CMK (cell line): ENCODE measurements at regions not wholly inside any gene's neighbourhood (a gene's known extent, or its start where the extent isn't known, plus 50 kb on each side); places are given as distances from the start of the nearest gene placed in this dataset.
"Not testable (repeated sequence)": the region's sequence is repeated elsewhere in the genome, so short reads cannot be mapped to it uniquely, and the experiment has no call there.

Source experiments
- DNase-seq: peaks from one replicate; pipeline ENCODE4 v3.0.0-alpha.2; 2010; ENCODE audit warnings: low read depth

- DNase-seq: no peak
These were observed 866.0 kb downstream of the LTN1 start for GRCh38 chr21:28126521-28127174.

DNA sequence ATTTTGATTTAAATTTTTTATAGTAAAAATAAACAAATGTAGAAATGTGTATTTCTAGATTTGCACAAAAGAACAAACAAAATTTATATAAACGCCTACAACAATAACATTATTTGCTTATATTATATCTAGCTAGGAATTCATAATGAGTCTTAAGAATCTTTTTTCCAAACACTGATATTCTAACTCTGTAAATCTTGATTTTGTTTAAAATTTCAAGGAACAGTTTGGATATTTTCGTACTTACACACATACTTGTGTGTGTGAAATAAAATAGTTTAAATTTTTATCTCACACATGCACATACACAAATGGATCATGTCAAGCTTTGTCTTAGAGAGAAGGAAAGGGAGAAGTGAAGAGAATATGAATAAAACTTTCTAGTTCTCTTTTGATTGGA lies 868.1 kb downstream of the LTN1 start:
- DNase-seq: no peak

- no peak for DNase-seq
These were observed 874.1 kb downstream of the LTN1 start for GRCh38 chr21:28118570-28118969.

- DNase-seq: not testable (repeated sequence)
These were observed 877.7 kb downstream of the LTN1 start for GRCh38 chr21:28114986-28115385.

GRCh38 chr21:28113718-28114117 lies 879.0 kb downstream of the LTN1 start:
- no peak for DNase-seq

- no peak for DNase-seq
These were observed 880.2 kb downstream of the LTN1 start for GRCh38 chr21:28112511-28112910.

DNA sequence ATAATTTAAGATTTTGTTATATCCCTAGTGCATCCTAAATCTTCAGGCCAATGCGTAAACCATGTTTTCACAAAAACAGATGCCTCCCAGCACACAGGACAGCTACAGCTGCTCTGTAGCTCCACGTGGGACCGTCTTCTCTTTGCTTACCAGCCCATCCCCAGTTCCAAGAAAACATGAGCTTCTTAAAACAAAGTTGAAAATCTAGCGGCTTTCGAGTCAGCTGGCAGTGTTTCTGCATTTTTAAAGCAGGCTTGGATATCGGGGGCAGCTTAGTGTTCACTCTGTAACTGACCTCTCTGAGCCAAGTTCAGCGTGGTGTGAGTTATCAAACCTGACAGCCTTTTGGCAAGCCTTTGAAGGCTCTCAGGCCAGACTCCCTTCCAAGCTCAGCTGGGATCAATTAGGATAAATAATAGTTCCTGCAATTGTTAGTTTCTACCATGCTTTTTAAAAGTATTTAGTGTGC lies 881.5 kb downstream of the LTN1 start:
- DNase-seq: no peak

GRCh38 chr21:28110716-28111115 lies 882.0 kb downstream of the LTN1 start:
- DNase-seq: no peak

GRCh38 chr21:28110074-28110473 lies 882.6 kb downstream of the LTN1 start:
- no peak for DNase-seq

DNA sequence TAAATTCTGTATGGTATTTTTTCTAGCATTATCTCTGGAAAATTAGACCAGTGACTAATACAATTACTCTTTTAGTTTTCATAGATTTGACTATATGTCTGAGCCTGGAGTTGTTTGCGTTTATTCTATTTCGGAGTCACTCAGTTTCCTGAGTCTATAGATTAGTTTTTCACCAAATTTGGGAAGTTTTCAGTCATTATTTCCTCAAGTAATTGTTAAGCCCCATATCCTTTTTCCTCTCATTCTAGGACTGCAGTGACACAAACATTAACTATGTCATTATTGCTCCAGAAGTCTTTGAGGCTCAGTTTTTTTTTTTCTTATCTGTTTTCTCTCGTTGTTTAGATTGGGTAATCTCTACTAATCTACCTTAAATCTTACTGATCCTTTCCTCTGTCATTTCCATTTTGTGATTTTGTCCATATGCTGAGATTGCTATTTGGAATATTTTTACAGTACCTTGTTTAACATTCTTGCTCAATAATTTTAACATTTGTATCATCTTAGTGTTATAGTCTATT lies 886.2 kb downstream of the LTN1 start:
- no peak for DNase-seq

DNA sequence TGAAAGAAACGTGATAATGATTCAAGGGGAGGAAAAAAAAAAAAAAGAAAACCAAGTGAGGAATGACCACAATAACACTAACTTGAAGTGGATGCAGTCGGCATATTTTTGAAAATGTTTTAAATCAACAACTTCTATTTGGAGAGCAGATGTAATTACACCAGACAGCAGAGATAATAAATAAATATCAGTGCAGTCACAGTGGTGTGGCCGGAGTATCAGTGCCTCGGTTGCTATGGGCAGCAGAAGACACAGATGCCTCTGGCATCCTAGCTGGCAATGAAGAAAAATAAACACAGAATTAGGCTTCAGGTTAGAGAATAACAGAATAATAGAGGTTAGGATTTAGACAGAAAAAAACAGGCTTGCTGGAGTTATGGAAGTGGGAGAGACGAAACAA lies 888.3 kb downstream of the LTN1 start:
- no peak for DNase-seq

GRCh38 chr21:28100366-28100765 lies 892.3 kb downstream of the LTN1 start:
- no peak for DNase-seq

DNA sequence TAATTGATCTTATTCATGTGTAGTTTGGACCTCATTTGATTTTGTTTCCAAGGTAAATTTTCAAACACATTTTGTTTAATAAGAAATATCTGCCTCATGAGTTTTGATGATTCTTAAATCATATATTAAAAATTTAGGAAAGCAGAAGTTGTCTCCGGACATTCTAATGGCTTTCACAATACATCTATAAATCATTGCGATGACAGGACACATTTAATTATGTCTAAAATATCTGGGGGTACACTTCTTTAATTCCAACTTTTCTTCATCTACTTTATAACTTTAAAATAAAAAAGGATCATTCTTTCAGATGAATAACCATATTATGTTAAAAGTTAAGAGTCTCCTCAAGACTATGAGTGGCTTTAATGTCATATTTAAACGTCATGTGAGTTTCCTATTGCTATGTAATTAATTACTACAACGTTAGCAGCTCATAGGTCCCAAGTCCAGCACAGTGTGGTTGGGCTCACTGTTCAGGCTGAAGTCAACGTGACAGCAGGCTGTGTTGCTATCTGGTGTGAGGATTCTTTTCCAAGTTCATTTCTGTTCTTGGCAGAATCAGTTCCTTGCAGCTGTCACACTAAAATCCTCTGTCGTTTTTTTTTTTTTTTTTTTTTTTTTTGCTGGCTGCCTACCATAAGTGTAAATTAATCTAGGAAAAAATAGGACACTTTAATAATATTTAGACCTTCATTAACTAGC lies 893.5 kb downstream of the LTN1 start:
- DNase-seq: no peak

DNA sequence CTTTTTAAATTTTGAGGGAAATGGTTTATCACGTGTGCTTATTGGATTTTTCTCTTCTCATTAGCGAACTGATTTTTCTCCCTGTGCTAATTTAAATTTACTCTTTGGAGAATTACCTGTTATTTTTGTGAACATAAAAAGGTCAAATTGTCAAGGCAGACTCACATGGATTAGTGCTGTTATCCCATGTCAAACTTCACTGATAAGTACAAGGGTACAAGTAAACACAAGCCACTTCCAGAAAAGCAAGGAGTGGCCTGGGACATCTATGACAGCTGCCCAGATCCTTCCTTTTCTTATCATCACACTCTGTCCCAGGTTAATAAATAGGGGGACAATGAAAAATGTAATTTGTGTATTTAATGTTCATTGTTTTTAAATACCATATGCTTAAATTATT lies 901.2 kb downstream of the LTN1 start:
- no peak for DNase-seq

DNA sequence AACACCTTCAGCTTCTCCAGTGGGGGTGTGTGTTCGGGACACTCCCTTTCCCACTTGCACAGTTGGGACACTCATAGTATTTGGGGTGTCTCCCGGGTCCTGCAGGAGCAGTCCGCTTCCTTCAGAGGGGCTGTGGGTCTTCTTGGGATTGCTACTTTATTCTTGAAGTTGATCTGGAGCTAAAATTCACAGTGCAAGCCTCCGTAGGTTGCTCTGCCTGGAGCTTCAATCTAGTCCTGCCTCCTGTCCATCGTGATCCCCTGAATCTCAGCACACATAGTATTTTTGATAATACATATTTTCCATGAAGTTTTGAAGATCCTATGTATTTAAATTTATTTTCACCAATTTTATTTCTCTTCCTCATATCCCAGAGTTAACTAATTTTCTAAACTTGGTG lies 902.1 kb downstream of the LTN1 start:
- DNase-seq: no peak

GRCh38 chr21:28089599-28090441 lies 902.9 kb downstream of the LTN1 start:
- no peak for DNase-seq

- no peak for DNase-seq
These were observed 905.7 kb downstream of the LTN1 start for GRCh38 chr21:28086861-28087581.

DNA sequence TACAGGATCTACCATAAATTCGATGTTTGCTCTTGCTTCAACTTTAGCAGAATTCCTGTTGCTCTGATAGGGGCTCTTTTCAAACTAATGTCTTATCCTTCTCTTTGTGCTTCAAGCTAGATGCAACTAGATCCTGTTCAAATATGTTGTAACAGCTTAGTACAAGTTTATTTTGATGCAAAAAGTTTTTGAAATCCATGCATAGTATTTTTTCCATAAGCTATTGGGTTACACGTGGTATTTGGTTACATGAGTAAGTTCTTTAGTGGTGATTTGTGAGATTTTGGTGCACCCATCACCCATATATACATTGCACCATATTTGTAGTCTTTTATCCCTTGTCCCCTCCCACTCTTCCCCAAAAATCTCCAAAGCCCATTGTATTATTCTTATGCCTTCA lies 907.7 kb downstream of the LTN1 start:
- no peak for DNase-seq

GRCh38 chr21:28083350-28083749 lies 909.3 kb downstream of the LTN1 start:
- no peak for DNase-seq

DNA sequence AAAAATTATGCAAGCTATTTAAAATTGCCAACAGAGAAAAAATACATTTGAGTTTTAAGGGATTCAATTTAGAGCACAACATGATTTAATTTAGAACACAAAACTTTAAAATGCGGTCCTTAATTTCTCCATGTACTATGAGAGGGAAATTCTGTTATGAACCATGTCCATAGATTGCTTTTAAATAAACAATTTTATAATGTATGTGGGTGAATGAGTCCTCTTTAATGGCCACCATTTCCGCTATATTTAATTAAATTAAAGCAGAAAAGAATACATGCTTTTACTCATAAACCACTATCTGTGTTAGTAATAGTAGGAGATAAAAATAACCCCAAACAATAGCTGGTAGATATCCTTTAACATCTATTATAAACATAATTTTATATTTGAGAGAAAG lies 914.6 kb downstream of the LTN1 start:
- no peak for DNase-seq

- DNase-seq: no peak
These were observed 918.0 kb downstream of the LTN1 start for GRCh38 chr21:28074676-28075075.

GRCh38 chr21:28072601-28073000 lies 920.1 kb downstream of the LTN1 start:
- DNase-seq: no peak
